Mucosa of gallbladder (tissue), 1 donor: ENCODE measurements at regions not wholly inside any gene's neighbourhood (a gene's known extent, or its start where the extent isn't known, plus 50 kb on each side); places are given as distances from the start of the nearest gene placed in this dataset.
A peak's percentile ranks its signal among the peaks of the same experiment; 100 is the strongest.
"Not testable (repeated sequence)": the region's sequence is repeated elsewhere in the genome, so short reads cannot be mapped to it uniquely, and the experiment has no call there.

ENCODE experiments used
- DNase-seq: peaks from one replicate; pipeline ENCODE4 v3.0.0-alpha.2; 2020; ENCODE audit warnings: low spot score
- donor health status: DM: no; HTN: no; CAD: no.

- DNase-seq: no peak
These were observed 240.9 kb upstream of the DIO3 start for GRCh38 chr14:101320396-101320795.

- DNase-seq: no peak
These were observed 239.1 kb upstream of the DIO3 start for GRCh38 chr14:101322223-101322622.

- no peak for DNase-seq
These were observed 238.2 kb upstream of the DIO3 start for GRCh38 chr14:101323111-101323510.

GRCh38 chr14:101323614-101324235 is 237.6 kb upstream of the DIO3 start:
- DNase-seq: not testable (repeated sequence)

GRCh38 chr14:101325319-101325718 is 236.0 kb upstream of the DIO3 start:
- no peak for DNase-seq

GRCh38 chr14:101328412-101329028 is 232.8 kb upstream of the DIO3 start:
- no peak for DNase-seq

- no peak for DNase-seq
These were observed 230.7 kb upstream of the DIO3 start for GRCh38 chr14:101330416-101331140.

GRCh38 chr14:101331141-101331525 is 230.2 kb upstream of the DIO3 start:
- DNase-seq: no peak

GRCh38 chr14:101331661-101332169 is 229.6 kb upstream of the DIO3 start:
- DNase-seq: no peak

- no peak for DNase-seq
These were observed 229.0 kb upstream of the DIO3 start for GRCh38 chr14:101332281-101332680.

GRCh38 chr14:101333335-101334280 is 227.7 kb upstream of the DIO3 start:
- no peak for DNase-seq

- DNase-seq: no peak
These were observed 226.6 kb upstream of the DIO3 start for GRCh38 chr14:101334656-101335055.

GRCh38 chr14:101335061-101335661 is 226.1 kb upstream of the DIO3 start:
- DNase-seq: peak; percentile 52

- no peak for DNase-seq
These were observed 225.1 kb upstream of the DIO3 start for GRCh38 chr14:101336183-101336582.

GRCh38 chr14:101337053-101337452 is 224.2 kb upstream of the DIO3 start:
- no peak for DNase-seq

GRCh38 chr14:101340556-101340955 is 220.7 kb upstream of the DIO3 start:
- DNase-seq: no peak

GRCh38 chr14:101347893-101348777 is 213.2 kb upstream of the DIO3 start:
- DNase-seq: no peak

GRCh38 chr14:101349108-101349507 is 212.2 kb upstream of the DIO3 start:
- no peak for DNase-seq

- no peak for DNase-seq
These were observed 211.3 kb upstream of the DIO3 start for GRCh38 chr14:101350021-101350420.

- DNase-seq: no peak
These were observed 210.6 kb upstream of the DIO3 start for GRCh38 chr14:101350691-101351090.
